ENCODE measurements at regions not wholly inside any gene's neighbourhood (a gene's known extent, or its start where the extent isn't known, plus 50 kb on each side); places are given as distances from the start of the nearest gene placed in this dataset.
A peak's percentile ranks its signal among the peaks of the same experiment; 100 is the strongest.
"Not testable (repeated sequence)": the region's sequence is repeated elsewhere in the genome, so short reads cannot be mapped to it uniquely, and the experiment has no call there.

DNA sequence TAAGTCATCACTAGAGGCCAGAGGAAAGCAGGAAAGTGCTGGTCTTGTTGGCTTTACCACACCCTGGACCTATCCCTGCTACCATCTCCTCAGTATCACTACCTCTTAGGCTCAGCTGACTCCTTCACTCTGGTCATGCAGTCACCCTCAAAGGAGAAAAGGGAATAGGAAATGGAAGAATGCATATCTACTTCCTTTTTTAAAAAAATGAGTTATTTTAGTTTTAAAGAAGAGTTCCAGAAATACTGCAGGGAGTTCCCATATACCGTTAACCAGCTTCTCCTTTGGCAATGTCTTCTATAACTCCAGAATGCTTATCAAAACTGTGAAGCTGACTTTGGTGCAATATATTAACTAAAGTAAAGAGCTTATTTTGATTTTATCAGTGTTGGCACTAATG, 688.6 kb downstream of the DIPK2A start:
- H3K27ac Mint-ChIP-seq: no peak overlapping the region
- no peaks in the 10 kb centered on the region for H3K36me3 Mint-ChIP-seq
- no peaks in the 10 kb centered on the region for H3K4me1 Mint-ChIP-seq
- H3K27me3 Mint-ChIP-seq: no peaks in the 10 kb centered on the region
- ATAC-seq: no peak
- no peaks in the 10 kb centered on the region for H3K9me3 Mint-ChIP-seq
- no peak overlapping the region for H3K4me3 Mint-ChIP-seq

DNA sequence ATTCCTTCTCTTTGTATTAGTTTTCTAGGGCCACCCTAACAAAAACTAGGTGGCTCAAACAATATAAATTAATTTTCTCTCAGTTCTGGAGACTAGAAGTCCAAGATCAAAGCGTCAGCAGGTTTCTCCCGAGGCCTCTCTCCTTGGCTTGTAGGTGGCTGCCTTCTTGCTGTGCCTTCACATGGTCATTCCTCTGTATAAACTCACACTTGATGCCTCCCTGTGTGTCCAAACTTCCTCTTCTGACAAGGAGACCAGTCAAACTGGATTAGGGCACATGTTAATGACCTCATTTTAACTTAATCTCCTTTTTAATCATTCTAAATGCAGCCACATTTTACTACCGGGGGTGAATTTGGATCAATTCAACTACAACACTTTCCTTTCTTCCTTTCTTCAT, 691.1 kb downstream of the DIPK2A start:
- Mint-ChIP-seq H3K4me3 (no peak overlapping the region), H3K27ac (no peak overlapping the region), H3K27me3 (no peaks in the 10 kb centered on the region), H3K36me3 (no peaks in the 10 kb centered on the region), H3K4me1 (no peaks in the 10 kb centered on the region), H3K9me3 (peaks cover 8% of the 10 kb centered on the region)
- ATAC-seq: no peak

DNA sequence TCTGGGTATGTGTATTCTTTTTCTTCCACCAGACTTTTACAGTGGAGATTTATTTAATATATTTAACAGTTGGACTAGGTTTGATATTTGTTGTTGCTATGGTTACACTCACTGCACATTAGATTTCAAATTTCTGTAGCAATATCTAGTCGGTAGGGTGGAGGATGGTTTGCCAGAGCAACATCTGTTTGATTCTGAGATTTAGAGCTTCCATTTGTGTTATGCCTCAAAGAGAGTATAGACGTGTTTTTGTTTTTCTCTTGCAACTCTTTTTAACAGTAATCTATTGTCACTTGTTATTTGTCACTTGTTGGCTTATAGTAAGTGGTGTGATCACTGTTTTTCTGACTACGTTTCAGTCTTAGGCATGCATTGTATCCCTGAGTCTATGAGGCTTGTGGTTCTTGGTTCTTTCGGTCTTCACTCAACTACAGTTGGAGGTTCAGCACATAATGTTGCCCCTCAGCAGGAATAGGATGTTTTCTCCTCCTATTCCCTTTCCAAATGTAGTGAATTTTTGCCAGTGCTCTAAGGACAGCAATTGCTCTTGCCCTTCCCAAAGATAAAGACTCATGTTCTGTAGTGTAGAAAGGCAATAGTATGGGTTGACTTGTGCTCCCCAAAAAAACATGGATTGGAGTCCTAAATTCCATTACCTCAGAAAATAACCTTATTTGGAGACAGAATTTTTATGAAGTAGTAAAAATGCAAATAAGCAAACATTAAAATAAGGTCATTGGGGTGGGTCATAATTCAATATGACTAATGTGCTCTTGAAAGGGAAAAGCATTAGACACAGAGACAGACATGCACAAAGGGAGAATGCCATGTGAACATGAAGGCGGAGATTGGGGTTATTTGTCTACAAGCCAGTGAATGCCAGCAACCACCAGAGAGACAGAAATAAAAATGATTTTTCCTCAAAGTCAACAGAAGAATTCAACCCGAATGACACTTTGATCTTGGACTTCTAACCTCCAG, 692.1 kb downstream of the DIPK2A start:
- no peaks in the 10 kb centered on the region for H3K36me3 Mint-ChIP-seq
- no peak overlapping the region for H3K27ac Mint-ChIP-seq
- H3K4me1 Mint-ChIP-seq: no peaks in the 10 kb centered on the region
- H3K9me3 Mint-ChIP-seq: peaks cover 8% of the 10 kb centered on the region
- no peak overlapping the region for H3K4me3 Mint-ChIP-seq
- no peak for ATAC-seq
- no peaks in the 10 kb centered on the region for H3K27me3 Mint-ChIP-seq

DNA sequence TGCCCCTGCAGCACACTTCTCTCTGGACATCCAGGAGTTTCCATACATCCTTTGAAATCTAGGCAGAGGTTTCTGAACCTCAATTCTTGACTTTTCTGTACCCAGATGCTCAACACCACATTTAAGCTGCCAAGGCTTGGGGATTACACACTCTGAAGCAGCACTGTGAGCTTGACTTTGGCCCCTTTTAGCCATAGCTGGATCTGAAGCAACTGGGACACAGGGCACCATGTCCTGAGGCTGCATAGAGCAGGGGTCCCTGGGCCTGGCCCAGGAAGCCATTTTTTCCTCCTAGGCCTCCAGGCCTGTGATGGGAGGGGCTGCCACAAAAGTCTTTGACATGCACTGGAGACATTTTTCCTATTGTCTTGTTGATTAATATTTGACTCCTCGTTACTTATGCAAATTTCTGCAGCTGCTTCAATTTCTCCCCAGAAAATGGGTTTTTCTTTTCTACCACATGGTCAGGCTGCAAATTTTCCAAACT, 694.0 kb downstream of the DIPK2A start:
- Mint-ChIP-seq H3K4me3 (no peak overlapping the region), H3K27ac (no peak overlapping the region), H3K27me3 (no peaks in the 10 kb centered on the region), H3K4me1 (no peaks in the 10 kb centered on the region), H3K36me3 (no peaks in the 10 kb centered on the region), H3K9me3 (peaks cover 8% of the 10 kb centered on the region)
- no peak for ATAC-seq

DNA sequence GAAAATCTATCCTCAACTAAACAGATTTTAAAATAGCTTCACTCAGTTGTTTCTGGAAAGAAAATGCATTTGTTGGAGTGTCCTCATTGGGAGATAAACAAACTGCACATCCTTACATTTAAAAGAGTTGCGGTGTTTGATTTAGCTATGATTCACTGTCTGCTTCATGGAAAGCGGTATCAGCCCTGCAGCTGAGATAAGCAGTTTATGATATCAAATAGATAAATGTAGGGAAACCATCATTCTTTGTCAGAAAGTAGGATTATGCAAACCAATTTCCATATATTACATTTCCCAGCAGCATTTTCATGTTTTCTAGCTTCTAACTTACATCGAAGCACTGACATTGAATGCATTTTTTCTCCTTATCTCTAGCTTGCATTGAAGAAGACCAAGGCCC, 698.9 kb downstream of the DIPK2A start:
- Mint-ChIP-seq H3K4me3 (no peak overlapping the region), H3K36me3 (no peaks in the 10 kb centered on the region), H3K27me3 (no peaks in the 10 kb centered on the region), H3K9me3 (peaks cover 8% of the 10 kb centered on the region), H3K27ac (no peak overlapping the region), H3K4me1 (no peaks in the 10 kb centered on the region)
- no peak for ATAC-seq

DNA sequence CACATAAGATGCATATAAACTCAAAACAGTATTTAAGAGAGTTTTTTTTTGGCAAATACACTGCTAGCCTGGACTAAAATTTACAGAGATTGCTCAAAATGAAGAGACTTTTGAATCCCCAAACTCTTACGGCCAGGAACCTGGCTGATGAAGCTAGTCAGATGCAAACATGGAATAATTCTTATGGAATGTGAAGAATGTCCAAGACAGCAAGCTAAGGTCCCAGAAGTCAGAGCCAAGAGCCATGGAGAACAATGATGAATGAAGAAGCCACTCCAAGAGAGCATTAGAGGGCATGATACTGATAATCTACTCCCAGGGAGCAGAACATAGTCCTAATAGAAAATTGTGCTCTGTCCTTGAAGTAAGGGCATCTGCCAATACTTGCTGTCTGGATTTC, 705.5 kb downstream of the DIPK2A start:
- H3K36me3 Mint-ChIP-seq: no peaks in the 10 kb centered on the region
- no peaks in the 10 kb centered on the region for H3K9me3 Mint-ChIP-seq
- H3K27ac Mint-ChIP-seq: no peak overlapping the region
- H3K4me3 Mint-ChIP-seq: no peak overlapping the region
- no peaks in the 10 kb centered on the region for H3K27me3 Mint-ChIP-seq
- H3K4me1 Mint-ChIP-seq: no peaks in the 10 kb centered on the region
- ATAC-seq: peak; percentile 34

DNA sequence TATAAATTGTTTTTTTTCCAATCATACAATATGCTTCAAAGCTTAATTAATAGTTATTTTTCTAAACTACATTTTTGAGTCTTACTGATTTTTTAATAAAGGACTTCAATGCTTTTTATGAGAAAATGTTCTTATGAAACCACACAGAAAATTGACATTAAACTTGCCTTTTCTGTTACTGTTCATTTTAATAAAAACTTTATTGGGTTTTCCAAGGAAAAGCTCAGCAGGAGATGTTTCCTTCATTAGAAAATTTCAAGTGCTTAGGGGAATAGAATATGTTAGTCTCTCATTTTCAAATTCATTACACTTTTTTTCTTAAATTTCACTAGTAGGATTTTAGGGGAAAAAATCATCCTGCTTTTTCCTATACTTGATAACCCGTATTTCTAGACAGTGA, 711.4 kb downstream of the DIPK2A start:
- Mint-ChIP-seq H3K4me1 (no peaks in the 10 kb centered on the region), H3K9me3 (no peaks in the 10 kb centered on the region), H3K4me3 (no peak overlapping the region), H3K27me3 (no peaks in the 10 kb centered on the region), H3K36me3 (no peaks in the 10 kb centered on the region), H3K27ac (no peak overlapping the region)
- ATAC-seq: no peak

DNA sequence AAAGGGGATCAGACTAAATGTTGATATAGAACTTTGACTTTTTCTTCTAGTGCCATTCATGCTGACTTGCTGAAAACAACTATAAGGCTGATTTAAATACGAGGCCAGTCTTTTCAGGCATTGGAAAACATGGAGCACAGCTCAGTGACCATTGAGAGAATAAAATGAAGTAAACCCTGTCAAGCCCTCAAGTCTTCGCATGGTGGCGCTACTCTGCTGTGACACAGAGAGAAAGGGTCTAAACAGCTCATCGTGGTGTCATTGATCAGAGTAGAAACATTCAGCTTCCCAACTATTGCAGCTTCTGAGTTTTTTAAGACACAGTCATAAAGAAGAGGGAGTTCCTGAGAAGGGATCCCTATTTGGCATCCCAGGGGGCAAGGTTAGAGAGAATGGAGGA, 716.2 kb downstream of the DIPK2A start:
- Mint-ChIP-seq H3K36me3 (no peaks in the 10 kb centered on the region), H3K4me1 (no peaks in the 10 kb centered on the region)

DNA sequence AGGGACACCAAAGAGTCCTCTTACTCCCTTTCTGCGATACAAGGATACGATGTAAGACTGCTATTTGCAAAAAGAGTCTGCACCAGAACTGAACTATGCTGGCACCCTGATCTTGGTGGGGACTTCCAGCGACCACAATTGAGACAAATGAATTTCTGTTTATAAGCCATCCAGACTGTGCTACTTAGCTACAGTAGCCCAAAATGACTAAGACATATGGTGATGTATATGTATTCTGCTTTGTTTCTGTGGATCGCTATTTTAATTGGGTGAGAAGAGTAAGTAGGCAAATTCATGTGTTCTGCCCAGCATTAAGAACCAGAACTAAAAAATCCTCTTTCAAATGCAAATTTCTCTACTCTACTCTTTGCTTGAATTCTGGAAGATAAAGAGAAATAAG, 720.9 kb downstream of the DIPK2A start:
- H3K9me3 Mint-ChIP-seq: peaks cover 8% of the 10 kb centered on the region
- no peak for ATAC-seq
- H3K36me3 Mint-ChIP-seq: no peaks in the 10 kb centered on the region
- no peak overlapping the region for H3K27ac Mint-ChIP-seq
- no peak overlapping the region for H3K4me3 Mint-ChIP-seq
- no peaks in the 10 kb centered on the region for H3K4me1 Mint-ChIP-seq
- no peaks in the 10 kb centered on the region for H3K27me3 Mint-ChIP-seq

More for the DNA sequence above, 716.2 kb downstream of the DIPK2A start:
- Mint-ChIP-seq H3K27me3 (no peaks in the 10 kb centered on the region), H3K4me3 (no peak overlapping the region), H3K27ac (no peak overlapping the region), H3K9me3 (no peaks in the 10 kb centered on the region)
- ATAC-seq: no peak

DNA sequence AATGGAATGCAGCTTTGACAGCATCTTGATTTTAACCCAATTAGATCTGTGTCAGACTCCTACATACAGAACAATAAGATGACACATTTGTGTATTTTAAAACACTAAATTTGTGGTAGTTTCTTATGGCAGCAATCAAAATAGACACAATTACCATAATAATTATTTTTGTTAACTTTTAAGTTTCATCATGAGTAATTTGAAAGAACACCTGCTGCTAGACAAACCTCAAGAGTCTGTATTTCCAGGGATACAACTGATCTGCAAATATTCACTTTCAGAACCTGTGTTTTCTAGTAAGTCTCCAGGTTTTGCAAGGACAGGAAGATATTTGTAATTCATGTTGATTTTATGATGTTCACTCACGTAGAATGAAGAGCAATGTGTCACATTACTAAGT, 736.8 kb downstream of the DIPK2A start:
- Mint-ChIP-seq H3K4me1 (no peaks in the 10 kb centered on the region), H3K27me3 (no peaks in the 10 kb centered on the region), H3K27ac (no peak overlapping the region), H3K9me3 (peaks cover 5% of the 10 kb centered on the region), H3K36me3 (no peaks in the 10 kb centered on the region), H3K4me3 (no peak overlapping the region)
- ATAC-seq: no peak

DNA sequence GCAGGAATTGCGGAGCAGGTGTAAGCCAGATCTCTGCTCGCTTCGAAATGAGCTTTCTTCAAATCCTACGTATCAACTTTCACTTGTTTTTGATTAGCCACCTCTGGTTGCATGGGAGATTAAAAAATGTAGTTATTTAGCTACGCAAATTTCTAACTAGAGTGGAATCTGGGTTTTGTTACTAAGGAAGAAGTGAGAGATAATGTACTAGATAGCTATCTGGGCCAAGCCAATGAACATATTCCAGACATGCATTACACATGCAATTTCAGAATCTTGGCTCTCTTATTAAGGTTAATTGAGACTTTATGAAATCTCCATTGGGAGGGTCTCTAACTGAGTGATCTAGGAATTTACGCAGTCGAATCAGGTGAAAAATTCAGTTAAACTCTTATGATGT, 765.7 kb downstream of the DIPK2A start:
- Mint-ChIP-seq H3K36me3 (no peaks in the 10 kb centered on the region), H3K27me3 (no peaks in the 10 kb centered on the region), H3K4me3 (no peak overlapping the region), H3K9me3 (no peaks in the 10 kb centered on the region), H3K4me1 (no peaks in the 10 kb centered on the region), H3K27ac (no peak overlapping the region)
- ATAC-seq: no peak

DNA sequence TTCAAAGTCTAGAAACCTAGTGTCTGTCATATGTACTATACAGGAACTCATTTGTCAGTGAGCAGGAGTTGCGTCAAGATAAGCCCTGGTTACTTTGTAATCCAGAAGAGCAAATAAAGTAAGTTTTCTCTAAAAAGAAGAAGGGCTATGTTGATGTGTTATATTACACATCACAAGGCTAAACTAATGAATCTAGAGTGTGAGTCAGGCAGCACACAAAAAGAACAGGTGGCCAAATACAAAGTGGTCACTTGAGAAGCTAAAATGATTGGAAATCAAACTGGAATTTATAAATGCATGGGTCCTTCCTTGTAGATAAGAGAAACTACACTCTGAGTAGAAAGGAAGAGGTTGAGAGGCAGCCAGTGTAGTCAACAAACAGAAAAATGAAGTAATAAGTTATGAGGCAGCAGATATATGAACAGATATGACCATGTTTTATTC, 771.6 kb downstream of the DIPK2A start:
- Mint-ChIP-seq H3K4me1 (no peaks in the 10 kb centered on the region), H3K27ac (no peak overlapping the region), H3K9me3 (no peaks in the 10 kb centered on the region), H3K27me3 (no peaks in the 10 kb centered on the region), H3K4me3 (no peak overlapping the region), H3K36me3 (no peaks in the 10 kb centered on the region)
- ATAC-seq: no peak

DNA sequence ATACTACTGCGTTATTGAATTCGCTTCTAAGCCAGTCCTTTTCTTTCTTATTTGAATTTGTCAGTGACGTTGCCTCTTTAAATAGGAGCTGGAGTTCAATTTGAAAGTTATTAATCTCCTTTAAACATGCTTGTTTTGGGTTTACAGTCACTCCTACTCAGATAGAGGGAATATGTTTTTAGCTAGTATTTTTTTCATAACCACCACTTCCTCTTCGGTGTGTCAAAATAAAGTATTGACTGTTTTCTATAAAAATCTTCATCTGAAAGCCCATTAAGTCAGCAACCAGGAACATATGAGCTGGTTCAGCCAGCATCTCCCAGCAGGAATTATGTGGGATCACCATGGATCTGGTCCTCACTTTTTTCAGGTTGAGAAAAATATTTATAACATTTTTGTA, 772.9 kb downstream of the DIPK2A start:
- H3K27ac Mint-ChIP-seq: no peak overlapping the region
- H3K4me1 Mint-ChIP-seq: no peaks in the 10 kb centered on the region
- no peaks in the 10 kb centered on the region for H3K36me3 Mint-ChIP-seq
- no peaks in the 10 kb centered on the region for H3K9me3 Mint-ChIP-seq
- no peak for ATAC-seq
- H3K4me3 Mint-ChIP-seq: no peak overlapping the region
- H3K27me3 Mint-ChIP-seq: no peaks in the 10 kb centered on the region

DNA sequence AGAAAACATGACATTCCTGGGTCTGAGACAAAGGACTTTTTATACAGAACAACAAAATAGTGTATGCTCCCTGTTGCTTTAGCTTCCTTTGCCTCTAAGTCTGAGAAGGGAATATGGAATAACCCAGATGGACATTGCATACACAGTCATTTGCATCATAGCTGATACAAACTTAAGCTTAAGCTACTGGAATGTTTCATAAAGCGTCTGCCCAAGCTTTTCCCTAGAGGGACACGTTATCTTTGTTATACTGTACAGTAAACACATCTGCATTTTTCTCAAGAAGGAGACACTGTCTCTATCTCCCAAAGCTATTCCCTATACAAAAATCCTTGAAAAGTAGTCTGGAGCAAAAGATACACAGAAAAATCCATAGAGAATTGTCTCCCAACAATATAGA, 775.0 kb downstream of the DIPK2A start:
- no peaks in the 10 kb centered on the region for H3K27me3 Mint-ChIP-seq
- H3K4me3 Mint-ChIP-seq: no peak overlapping the region
- H3K9me3 Mint-ChIP-seq: no peaks in the 10 kb centered on the region
- no peak for ATAC-seq
- no peaks in the 10 kb centered on the region for H3K4me1 Mint-ChIP-seq
- H3K36me3 Mint-ChIP-seq: no peaks in the 10 kb centered on the region
- H3K27ac Mint-ChIP-seq: no peak overlapping the region

DNA sequence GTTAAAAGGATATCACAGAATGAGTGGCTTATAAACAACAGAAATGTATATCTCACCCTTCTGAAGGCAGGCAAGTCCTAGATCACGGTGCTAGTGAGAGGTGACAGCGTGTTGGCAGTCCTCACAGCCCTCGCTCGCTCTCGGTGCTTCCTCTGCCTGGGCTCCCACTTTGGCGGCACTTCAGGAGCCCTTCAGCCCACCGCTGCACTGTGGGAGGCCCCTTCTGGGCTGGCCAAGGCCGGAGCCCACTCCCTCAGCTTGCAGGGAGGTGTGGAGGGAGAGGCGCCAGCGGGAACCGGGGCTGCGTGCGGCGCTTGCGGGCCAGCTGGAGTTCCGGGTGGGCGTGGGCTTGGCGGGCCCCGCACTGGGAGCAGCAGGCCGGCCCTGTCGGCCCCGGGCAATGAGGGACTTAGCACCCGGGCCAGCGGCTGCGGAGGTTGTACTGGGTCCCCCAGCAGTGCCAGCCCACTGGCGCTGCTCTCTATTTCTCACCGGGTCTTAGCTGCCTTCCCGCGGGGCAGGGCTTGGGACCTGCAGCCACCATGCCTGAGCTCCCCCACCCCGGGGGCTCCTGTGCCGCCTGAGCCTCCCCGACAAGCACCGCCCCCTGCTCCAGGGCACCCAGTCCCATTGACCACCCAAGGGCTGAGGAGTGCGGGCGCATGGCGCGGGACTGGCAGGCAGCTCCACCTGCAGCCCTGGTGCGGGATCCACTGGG, 778.1 kb downstream of the DIPK2A start:
- H3K36me3 Mint-ChIP-seq, H3K4me3 Mint-ChIP-seq, H3K27me3 Mint-ChIP-seq, ATAC-seq, H3K9me3 Mint-ChIP-seq, H3K27ac Mint-ChIP-seq, H3K4me1 Mint-ChIP-seq: not testable (repeated sequence)

All from stimulated activated memory B cell treated with anti-CD40 and anti-IgM and Interleukin-4, amounts not matched to agents 10 μg/mL and 1 μg/mL and 100 μg/mL, for 72 hours (primary cell).